BE2C (cell line): ENCODE measurements at regions not wholly inside any gene's neighbourhood (a gene's known extent, or its start where the extent isn't known, plus 50 kb on each side); places are given as distances from the start of the nearest gene placed in this dataset.
"Not testable (repeated sequence)": the region's sequence is repeated elsewhere in the genome, so short reads cannot be mapped to it uniquely, and the experiment has no call there.

ENCODE experiments used
- DNase-seq: peaks from one replicate; pipeline ENCODE4 v3.0.0-alpha.2; 2020
- H3K27me3 ChIP-seq: fragments of 250-450 bp; sonication (Bioruptor Pico); 2 replicates; pipeline ENCODE4 v1.5.1; 2020; ENCODE audit warnings: mild to moderate bottlenecking
- H3K36me3 ChIP-seq: fragments of 250-450 bp; sonication (Bioruptor Pico); 2 replicates; pipeline ENCODE4 v1.5.1; 2020; ENCODE audit warnings: mild to moderate bottlenecking
- H3K4me1 ChIP-seq: fragments of 250-450 bp; sonication (Bioruptor Pico); 2 replicates; pipeline ENCODE4 v1.5.1; 2020
- H3K4me3 ChIP-seq: 2 replicates; pipeline ENCODE4 v1.5.1; 2011; ENCODE audit warnings: low read depth, low read length
- H3K9me3 ChIP-seq: fragments of 250-450 bp; sonication (Bioruptor Pico); 2 replicates; pipeline ENCODE4 v1.5.1; 2020
- TF ChIP-seq, protein P1 (sequence below): IDR thresholded peaks from 2 replicates; pipeline ENCODE4 v1.5.1; 2012; ENCODE audit warnings: mild to moderate bottlenecking, low read depth, low read length

GRCh38 chr7:19899529-19899928 is 126.1 kb upstream of the TMEM196 start:
- no peaks in the 10 kb centered on the region for H3K36me3 ChIP-seq
- DNase-seq, result no peak
- no peaks in the 10 kb centered on the region for H3K27me3 ChIP-seq
- H3K4me1 ChIP-seq, result no peaks in the 10 kb centered on the region
- no peaks in the 10 kb centered on the region for H3K9me3 ChIP-seq
- TF ChIP-seq, protein P1, sequence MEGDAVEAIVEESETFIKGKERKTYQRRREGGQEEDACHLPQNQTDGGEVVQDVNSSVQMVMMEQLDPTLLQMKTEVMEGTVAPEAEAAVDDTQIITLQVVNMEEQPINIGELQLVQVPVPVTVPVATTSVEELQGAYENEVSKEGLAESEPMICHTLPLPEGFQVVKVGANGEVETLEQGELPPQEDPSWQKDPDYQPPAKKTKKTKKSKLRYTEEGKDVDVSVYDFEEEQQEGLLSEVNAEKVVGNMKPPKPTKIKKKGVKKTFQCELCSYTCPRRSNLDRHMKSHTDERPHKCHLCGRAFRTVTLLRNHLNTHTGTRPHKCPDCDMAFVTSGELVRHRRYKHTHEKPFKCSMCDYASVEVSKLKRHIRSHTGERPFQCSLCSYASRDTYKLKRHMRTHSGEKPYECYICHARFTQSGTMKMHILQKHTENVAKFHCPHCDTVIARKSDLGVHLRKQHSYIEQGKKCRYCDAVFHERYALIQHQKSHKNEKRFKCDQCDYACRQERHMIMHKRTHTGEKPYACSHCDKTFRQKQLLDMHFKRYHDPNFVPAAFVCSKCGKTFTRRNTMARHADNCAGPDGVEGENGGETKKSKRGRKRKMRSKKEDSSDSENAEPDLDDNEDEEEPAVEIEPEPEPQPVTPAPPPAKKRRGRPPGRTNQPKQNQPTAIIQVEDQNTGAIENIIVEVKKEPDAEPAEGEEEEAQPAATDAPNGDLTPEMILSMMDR, result no peak
- H3K4me3 ChIP-seq, result no peak overlapping the region

DNA sequence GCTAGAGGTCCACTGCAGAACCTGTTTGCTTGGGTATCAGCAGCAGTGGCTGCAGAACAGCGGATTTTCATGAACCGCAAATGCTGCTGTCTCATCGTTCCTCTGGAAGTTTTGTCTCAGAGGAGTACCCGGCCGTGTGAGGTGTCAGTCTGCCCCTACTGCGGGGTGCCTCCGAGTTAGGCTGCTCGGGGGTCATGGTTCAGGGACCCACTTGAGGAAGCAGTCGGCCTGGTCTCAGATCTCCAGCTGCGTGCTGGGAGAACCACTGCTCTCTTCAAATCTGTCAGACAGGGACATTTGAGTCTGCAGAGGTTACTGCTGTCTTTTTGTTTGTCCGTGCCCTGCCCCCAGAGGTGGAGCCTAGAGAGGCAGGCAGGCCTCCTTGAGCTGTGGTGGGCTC is 109.5 kb upstream of the TMEM196 start:
- H3K27me3 ChIP-seq, DNase-seq: not testable (repeated sequence)

DNA sequence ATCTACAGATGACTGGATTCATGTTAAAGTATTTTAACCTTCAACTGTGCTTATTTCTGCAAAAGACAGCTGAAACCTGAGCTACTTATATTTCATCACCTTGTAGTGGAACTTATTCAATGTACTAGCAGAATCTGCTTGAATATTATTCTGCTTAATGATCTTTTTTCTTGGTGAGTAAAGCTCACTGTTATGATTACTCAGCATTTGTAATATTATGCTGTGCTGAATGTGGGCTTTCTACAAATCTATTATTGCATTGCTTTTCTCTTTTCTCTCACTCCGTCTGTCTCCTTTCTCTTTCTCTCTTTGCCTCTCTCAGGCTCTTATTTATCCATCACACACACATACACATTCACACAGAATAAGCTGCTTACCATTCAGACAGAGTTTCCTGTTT is 98.7 kb upstream of the TMEM196 start:
- H3K27me3 ChIP-seq, result no peaks in the 10 kb centered on the region
- no peaks in the 10 kb centered on the region for H3K9me3 ChIP-seq
- no peaks in the 10 kb centered on the region for H3K36me3 ChIP-seq
- H3K4me3 ChIP-seq, result no peak overlapping the region
- DNase-seq, result no peak
- no peaks in the 10 kb centered on the region for H3K4me1 ChIP-seq
- TF ChIP-seq, protein P1, result no peak

More for the DNA sequence above, 109.5 kb upstream of the TMEM196 start:
- not testable (repeated sequence) for H3K9me3 ChIP-seq, H3K4me3 ChIP-seq, H3K4me1 ChIP-seq, H3K36me3 ChIP-seq

DNA sequence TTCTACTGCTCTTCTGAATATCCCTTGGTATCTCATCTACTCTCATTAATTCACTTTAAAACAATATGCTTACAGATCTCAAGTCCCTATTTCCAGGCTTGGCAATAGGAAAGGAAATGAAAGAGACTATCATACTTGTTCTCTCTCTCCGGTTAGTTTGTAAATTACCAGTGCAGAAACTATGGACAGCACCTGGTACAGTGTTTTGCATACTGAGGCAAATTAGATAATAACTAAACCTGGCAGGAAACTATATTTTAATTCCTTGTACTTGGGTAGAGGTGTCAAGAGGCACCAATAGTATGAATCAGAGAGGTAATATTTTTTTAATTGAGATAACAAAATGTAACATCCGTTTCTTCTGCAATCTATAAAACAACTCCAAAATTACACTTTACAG is 97.7 kb upstream of the TMEM196 start:
- Histone ChIP-seq H3K9me3 (no peaks in the 10 kb centered on the region), H3K36me3 (no peaks in the 10 kb centered on the region), H3K4me3 (no peak overlapping the region), H3K27me3 (no peaks in the 10 kb centered on the region), H3K4me1 (no peaks in the 10 kb centered on the region)
- TF ChIP-seq, protein P1, result no peak
- DNase-seq, result no peak

- TF ChIP-seq, protein P1, result no peak
- Histone ChIP-seq H3K36me3 (no peaks in the 10 kb centered on the region), H3K4me3 (no peak overlapping the region), H3K9me3 (no peaks in the 10 kb centered on the region), H3K4me1 (no peaks in the 10 kb centered on the region), H3K27me3 (no peaks in the 10 kb centered on the region)
- DNase-seq, result no peak
Measured at GRCh38 chr7:19869979-19870378, 96.6 kb upstream of the TMEM196 start.

GRCh38 chr7:19853261-19853832 is 79.9 kb upstream of the TMEM196 start:
- TF ChIP-seq, protein P1, result no peak
- no peak overlapping the region for H3K4me3 ChIP-seq
- no peaks in the 10 kb centered on the region for H3K36me3 ChIP-seq
- H3K4me1 ChIP-seq, result no peaks in the 10 kb centered on the region
- no peak for DNase-seq
- H3K27me3 ChIP-seq, result no peaks in the 10 kb centered on the region
- H3K9me3 ChIP-seq, result no peaks in the 10 kb centered on the region

DNA sequence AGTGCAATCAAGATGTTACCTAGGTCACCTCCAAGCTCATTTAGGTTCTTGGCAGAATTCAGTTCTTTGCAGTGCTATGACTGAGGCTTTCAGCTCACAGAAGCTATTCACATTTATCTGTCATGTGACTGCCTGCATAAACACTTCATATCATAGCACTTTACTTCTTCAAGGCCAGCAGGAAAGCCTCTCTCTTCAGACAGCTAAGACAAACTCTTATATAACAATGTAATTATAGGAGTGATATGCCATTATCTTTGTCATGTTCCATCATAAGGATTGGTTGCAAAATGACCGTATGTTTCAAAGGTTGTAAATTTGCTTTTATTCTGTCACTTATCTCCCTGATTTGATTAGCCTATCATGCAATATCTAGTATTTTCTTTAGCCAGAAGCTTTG is 78.8 kb upstream of the TMEM196 start:
- TF ChIP-seq, protein P1, result no peak
- no peaks in the 10 kb centered on the region for H3K36me3 ChIP-seq
- DNase-seq, result no peak

More for the DNA sequence above, 78.8 kb upstream of the TMEM196 start:
- Histone ChIP-seq H3K9me3 (no peaks in the 10 kb centered on the region), H3K27me3 (no peaks in the 10 kb centered on the region), H3K4me3 (no peak overlapping the region), H3K4me1 (no peaks in the 10 kb centered on the region)
